ENCODE measurements at regions not wholly inside any gene's neighbourhood (a gene's known extent, or its start where the extent isn't known, plus 50 kb on each side); places are given as distances from the start of the nearest gene placed in this dataset.
A peak's percentile ranks its signal among the peaks of the same experiment; 100 is the strongest.

DNA sequence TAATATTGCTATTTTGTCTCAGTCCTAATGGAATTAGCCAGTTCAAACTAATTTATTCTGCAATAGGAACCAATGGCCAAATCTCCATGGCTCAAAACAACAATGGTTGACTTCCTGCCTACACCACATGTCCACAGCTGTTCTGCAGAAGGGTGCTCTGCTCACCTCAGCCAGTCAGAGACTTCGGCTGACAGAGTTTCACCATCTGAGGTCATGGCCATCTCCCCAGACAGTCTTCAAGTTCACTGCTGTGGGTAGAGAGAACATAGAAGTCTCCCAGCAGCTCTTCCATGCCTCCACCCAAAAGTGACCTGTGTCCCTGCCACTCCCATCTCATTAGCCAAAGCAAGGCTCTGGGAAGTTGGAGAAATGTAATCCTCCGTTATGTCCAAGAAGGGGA is 65.1 kb upstream of the FOXC1 start:
- peaks cover 20% of the 10 kb centered on the region for H3K4me1 Mint-ChIP-seq (ENCODE audit: unreplicated experiment)

DNA sequence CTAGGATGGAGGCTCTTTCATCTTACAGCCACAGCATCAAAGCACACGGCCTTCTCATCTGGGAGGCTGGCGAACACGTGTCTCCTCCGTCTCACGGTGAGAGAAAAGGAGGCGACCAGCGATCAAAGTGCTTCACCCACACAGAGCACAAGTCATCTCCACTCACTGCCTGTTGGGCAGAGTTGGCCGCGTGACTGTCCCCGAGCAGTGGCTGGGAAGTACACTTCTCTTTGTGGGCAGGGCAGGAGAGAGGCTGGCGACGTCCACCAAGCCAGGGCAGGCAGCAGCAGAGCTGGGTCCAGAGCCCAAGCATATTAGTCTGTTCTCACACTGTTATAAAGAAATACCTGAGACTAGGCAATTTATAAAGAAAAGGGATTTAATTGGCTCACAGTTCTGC is 64.1 kb upstream of the FOXC1 start:
- Mint-ChIP-seq H3K27me3 (ENCODE audit: unreplicated experiment) (no peaks in the 10 kb centered on the region), H3K36me3 (ENCODE audit: unreplicated experiment) (no peaks in the 10 kb centered on the region), H3K4me1 (ENCODE audit: unreplicated experiment) (peaks cover 25% of the 10 kb centered on the region), H3K27ac (ENCODE audit: unreplicated experiment) (no peak overlapping the region), H3K9me3 (ENCODE audit: unreplicated experiment) (no peaks in the 10 kb centered on the region), H3K4me3 (ENCODE audit: unreplicated experiment) (no peak overlapping the region)
- DNase-seq (ENCODE audit: extremely low spot score, unreplicated experiment) = no peak
- TF ChIP-seq, protein P1, sequence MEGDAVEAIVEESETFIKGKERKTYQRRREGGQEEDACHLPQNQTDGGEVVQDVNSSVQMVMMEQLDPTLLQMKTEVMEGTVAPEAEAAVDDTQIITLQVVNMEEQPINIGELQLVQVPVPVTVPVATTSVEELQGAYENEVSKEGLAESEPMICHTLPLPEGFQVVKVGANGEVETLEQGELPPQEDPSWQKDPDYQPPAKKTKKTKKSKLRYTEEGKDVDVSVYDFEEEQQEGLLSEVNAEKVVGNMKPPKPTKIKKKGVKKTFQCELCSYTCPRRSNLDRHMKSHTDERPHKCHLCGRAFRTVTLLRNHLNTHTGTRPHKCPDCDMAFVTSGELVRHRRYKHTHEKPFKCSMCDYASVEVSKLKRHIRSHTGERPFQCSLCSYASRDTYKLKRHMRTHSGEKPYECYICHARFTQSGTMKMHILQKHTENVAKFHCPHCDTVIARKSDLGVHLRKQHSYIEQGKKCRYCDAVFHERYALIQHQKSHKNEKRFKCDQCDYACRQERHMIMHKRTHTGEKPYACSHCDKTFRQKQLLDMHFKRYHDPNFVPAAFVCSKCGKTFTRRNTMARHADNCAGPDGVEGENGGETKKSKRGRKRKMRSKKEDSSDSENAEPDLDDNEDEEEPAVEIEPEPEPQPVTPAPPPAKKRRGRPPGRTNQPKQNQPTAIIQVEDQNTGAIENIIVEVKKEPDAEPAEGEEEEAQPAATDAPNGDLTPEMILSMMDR (IDR thresholded peaks at IDR 0.05) = no peak

More for the DNA sequence above, 65.1 kb upstream of the FOXC1 start:
- Mint-ChIP-seq H3K9me3 (ENCODE audit: unreplicated experiment) (no peaks in the 10 kb centered on the region), H3K4me3 (ENCODE audit: unreplicated experiment) (no peak overlapping the region), H3K27ac (ENCODE audit: unreplicated experiment) (no peak overlapping the region), H3K36me3 (ENCODE audit: unreplicated experiment) (no peaks in the 10 kb centered on the region), H3K27me3 (ENCODE audit: unreplicated experiment) (no peaks in the 10 kb centered on the region)
- no peak for DNase-seq (ENCODE audit: extremely low spot score, unreplicated experiment)
- TF ChIP-seq, protein P1 (IDR thresholded peaks at IDR 0.05) = no peak

- TF ChIP-seq, protein P1 (IDR thresholded peaks at IDR 0.05) = no peak
- no peak for DNase-seq (ENCODE audit: extremely low spot score, unreplicated experiment)
- Mint-ChIP-seq H3K27ac (ENCODE audit: unreplicated experiment) (no peak overlapping the region), H3K4me1 (ENCODE audit: unreplicated experiment) (peaks cover 23% of the 10 kb centered on the region), H3K36me3 (ENCODE audit: unreplicated experiment) (no peaks in the 10 kb centered on the region), H3K4me3 (ENCODE audit: unreplicated experiment) (no peak overlapping the region), H3K27me3 (ENCODE audit: unreplicated experiment) (no peaks in the 10 kb centered on the region), H3K9me3 (ENCODE audit: unreplicated experiment) (no peaks in the 10 kb centered on the region)
Measured at GRCh38 chr6:1547785-1548184, 61.9 kb upstream of the FOXC1 start.

DNA sequence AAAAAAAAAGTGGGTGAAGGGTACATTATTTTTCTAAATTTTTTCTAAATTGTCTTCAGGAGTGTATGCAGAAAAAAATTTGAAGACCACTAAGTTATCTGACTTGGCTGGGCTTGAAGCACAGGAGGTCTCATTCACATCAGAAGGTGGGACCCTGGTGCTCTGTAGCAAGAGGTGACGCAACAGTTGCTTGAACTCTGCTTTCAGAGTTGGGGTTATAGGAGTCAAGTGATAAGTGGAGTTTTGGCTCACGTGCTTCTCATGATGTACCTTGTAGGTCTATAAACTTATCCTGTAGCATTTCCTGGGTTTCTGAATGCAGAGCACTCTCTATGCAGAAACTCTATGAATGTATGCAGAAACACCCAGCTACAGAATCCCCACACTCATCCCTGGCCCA is 58.5 kb upstream of the FOXC1 start:
- DNase-seq (ENCODE audit: extremely low spot score, unreplicated experiment) = no peak
- Mint-ChIP-seq H3K27me3 (ENCODE audit: unreplicated experiment) (no peaks in the 10 kb centered on the region), H3K4me1 (ENCODE audit: unreplicated experiment) (peaks cover 18% of the 10 kb centered on the region), H3K27ac (ENCODE audit: unreplicated experiment) (no peak overlapping the region), H3K36me3 (ENCODE audit: unreplicated experiment) (no peaks in the 10 kb centered on the region), H3K9me3 (ENCODE audit: unreplicated experiment) (no peaks in the 10 kb centered on the region), H3K4me3 (ENCODE audit: unreplicated experiment) (no peak overlapping the region)
- TF ChIP-seq, protein P1 (IDR thresholded peaks at IDR 0.05) = no peak

- Mint-ChIP-seq H3K27ac (ENCODE audit: unreplicated experiment) (no peak overlapping the region), H3K36me3 (ENCODE audit: unreplicated experiment) (no peaks in the 10 kb centered on the region), H3K27me3 (ENCODE audit: unreplicated experiment) (no peaks in the 10 kb centered on the region), H3K9me3 (ENCODE audit: unreplicated experiment) (no peaks in the 10 kb centered on the region), H3K4me3 (ENCODE audit: unreplicated experiment) (no peak overlapping the region), H3K4me1 (ENCODE audit: unreplicated experiment) (peaks cover 26% of the 10 kb centered on the region)
- TF ChIP-seq, protein P1 (IDR thresholded peaks at IDR 0.05) = peak; percentile 30
- DNase-seq (ENCODE audit: extremely low spot score, unreplicated experiment) = no peak
Measured at GRCh38 chr6:1552296-1552761, 57.4 kb upstream of the FOXC1 start.

All from osteocyte (in vitro differentiated cells).